H1 (cell line): ENCODE measurements at regions not wholly inside any gene's neighbourhood (a gene's known extent, or its start where the extent isn't known, plus 50 kb on each side); places are given as distances from the start of the nearest gene placed in this dataset.

ENCODE experiments used
- CTCF ChIA-PET: fragments of 300-600 bp; sonication (Branson Sonifier 250); formaldehyde crosslinking; loops from one replicate; lab custom pipeline; 2021; ENCODE audit not compliant: partially characterized antibody; lab: Charles Lee
- POLR2A ChIA-PET: fragments of 300-600 bp; sonication (Branson Sonifier 250); formaldehyde crosslinking; loops from one replicate; lab custom pipeline; 2021; ENCODE audit warnings: inconsistent platforms; ENCODE audit not compliant: partially characterized antibody; lab: Charles Lee
- DNase-seq, 2 experiments: peaks; one replicate each; pipeline versions ENCODE4 v3.0.0 to v3.0.0-alpha.2; 2010 to 2022; ENCODE audit warnings: low spot score in 2 of 2, low read depth in 1 of 2, mixed read lengths in 1 of 2
- FAIRE-seq: peaks from 2 replicates; lab custom pipeline; 2011; peaks lifted over from hg19 to GRCh38; lab: Jason Lieb, UNC
- H2AFZ ChIP-seq: 2 replicates; pipeline ENCODE4 v1.8.1; 2012; ENCODE audit warnings: low read length, inconsistent platforms
- H2AK5ac ChIP-seq: 2 replicates; pipeline ENCODE4 v1.6.1; 2013; ENCODE audit warnings: low read depth, low read length
- H2BK120ac ChIP-seq: replicated peaks from 2 replicates; pipeline ENCODE3; 2013; ENCODE audit warnings: low read depth, low read length, inconsistent platforms
- H2BK12ac ChIP-seq: 2 replicates; pipeline ENCODE4 v1.6.1; 2013; ENCODE audit warnings: low read depth, low read length
- H2BK15ac ChIP-seq: 2 replicates; pipeline ENCODE4 v1.6.1; 2013; ENCODE audit warnings: low read length
- H2BK20ac ChIP-seq: 2 replicates; pipeline ENCODE4 v1.6.1; 2013; ENCODE audit warnings: low read length
- H2BK5ac ChIP-seq: 2 replicates; pipeline ENCODE4 v1.6.1; 2013; ENCODE audit warnings: low read depth, low read length
- H3K14ac ChIP-seq: 2 replicates; pipeline ENCODE4 v1.6.1; 2013; ENCODE audit warnings: inconsistent platforms; ENCODE audit not compliant: insufficient read length
- H3K18ac ChIP-seq: 2 replicates; pipeline ENCODE4 v1.6.1; 2013; ENCODE audit warnings: low read length; ENCODE audit errors: extremely low read depth
- H3K23ac ChIP-seq: 2 replicates; pipeline ENCODE4 v1.6.1; 2013; ENCODE audit warnings: inconsistent platforms; ENCODE audit not compliant: insufficient read length
- H3K23me2 ChIP-seq: 2 replicates; pipeline ENCODE4 v1.6.1; 2013; ENCODE audit warnings: low read depth, low read length
- H3K27ac ChIP-seq: 2 replicates; pipeline ENCODE4 v1.6.1; 2011; ENCODE audit warnings: low read depth, low read length, inconsistent platforms
- H3K27me3 ChIP-seq, 4 experiments: replicated peaks in 1 of 4; 1 replicate in 1 of 4; 2 replicates in 3 of 4; pipeline versions ENCODE4 v1.6.1 to v1.8.1; 2011 to 2013; ENCODE audit warnings: low read length in 3 of 4, mild to moderate bottlenecking in 3 of 4, inconsistent platforms in 2 of 4, mixed read lengths in 2 of 4, moderate library complexity in 1 of 4; ENCODE audit not compliant: control insufficient read depth in 3 of 4, insufficient read depth in 3 of 4; ENCODE audit errors: extremely low read depth in 1 of 4
- H3K36me3 ChIP-seq, 4 experiments: 2 replicates each; pipeline versions ENCODE4 v1.6.1 to v1.8.1; 2011 to 2013; ENCODE audit warnings: mild to moderate bottlenecking in 4 of 4, low read length in 3 of 4, moderate library complexity in 2 of 4, control low read depth in 1 of 4, inconsistent platforms in 1 of 4; ENCODE audit not compliant: insufficient read depth in 4 of 4, control insufficient read depth in 2 of 4
- H3K4ac ChIP-seq: replicated peaks from 2 replicates; pipeline ENCODE3; 2013; ENCODE audit warnings: low read length, low read depth, mixed read lengths, inconsistent platforms; ENCODE audit not compliant: insufficient read length
- H3K4me1 ChIP-seq, 4 experiments: replicated peaks in 1 of 4; 1 replicate in 1 of 4; 2 replicates in 3 of 4; pipeline versions ENCODE4 v1.6.1 to v1.8.1; 2011 to 2013; ENCODE audit warnings: low read length in 3 of 4, inconsistent platforms in 2 of 4, mixed read lengths in 1 of 4; ENCODE audit not compliant: insufficient read depth in 4 of 4, control insufficient read depth in 3 of 4
- H3K4me2 ChIP-seq, 2 experiments: 2 replicates each; pipeline versions ENCODE4 v1.6.1 to v1.8.1; 2011 to 2013; ENCODE audit warnings: low read depth in 2 of 2, low read length in 2 of 2, control low read depth in 1 of 2, inconsistent platforms in 1 of 2, mild to moderate bottlenecking in 1 of 2; ENCODE audit not compliant: insufficient read depth in 1 of 2
- H3K4me3 ChIP-seq, 4 experiments: fragments of 200-600, 300-600 bp in 1 of 4; sonication (generic), shearing (Covaris generic), sonication (Bioruptor Twin) in 1 of 4; 2 replicates each; pipeline versions ENCODE4 v1.5.1 to v1.8.1; 2011 to 2016; ENCODE audit warnings: low read length in 4 of 4, low read depth in 3 of 4, control low read depth in 2 of 4, inconsistent platforms in 2 of 4, mild to moderate bottlenecking in 2 of 4, mixed read lengths in 1 of 4, moderate library complexity in 1 of 4; ENCODE audit not compliant: insufficient read depth in 2 of 4; ENCODE audit errors: extremely low read depth in 1 of 4
- H3K56ac ChIP-seq: replicated peaks from 2 replicates; pipeline ENCODE3; 2013; ENCODE audit warnings: low read depth, mild to moderate bottlenecking, mixed read lengths, low read length, inconsistent platforms; ENCODE audit not compliant: insufficient read length
- H3K79me1 ChIP-seq: 2 replicates; pipeline ENCODE4 v1.6.1; 2013; ENCODE audit warnings: low read depth, low read length, control low read depth
- H3K79me2 ChIP-seq, 2 experiments: 2 replicates each; pipeline versions ENCODE4 v1.6.1 to v1.8.1; 2012 to 2013; ENCODE audit warnings: low read length in 2 of 2, mild to moderate bottlenecking in 2 of 2, inconsistent platforms in 1 of 2; ENCODE audit not compliant: insufficient read depth in 2 of 2, control insufficient read depth in 1 of 2
- H3K9ac ChIP-seq, 4 experiments: replicated peaks in 1 of 4; 1 replicate in 1 of 4; 2 replicates in 3 of 4; pipeline versions ENCODE4 v1.6.1 to v1.8.1; 2011 to 2013; ENCODE audit warnings: low read depth in 3 of 4, low read length in 3 of 4, control low read depth in 2 of 4, mild to moderate bottlenecking in 2 of 4, moderate library complexity in 2 of 4, inconsistent platforms in 1 of 4; ENCODE audit errors: extremely low read depth in 1 of 4
- H3K9me3 ChIP-seq, 2 experiments: 2 replicates each; pipeline versions ENCODE4 v1.6.1 to v1.8.1; 2012 to 2013; ENCODE audit warnings: mild to moderate bottlenecking in 2 of 2, moderate library complexity in 2 of 2, control low read depth in 1 of 2, inconsistent platforms in 1 of 2, low read depth in 1 of 2, low read length in 1 of 2, mixed read lengths in 1 of 2; ENCODE audit not compliant: insufficient read depth in 2 of 2
- H4K20me1 ChIP-seq, 2 experiments: replicated peaks in 1 of 2; 2 replicates each; pipeline versions ENCODE3 to v1.8.1; 2011 to 2013; ENCODE audit warnings: inconsistent platforms in 2 of 2, low read length in 2 of 2, mild to moderate bottlenecking in 1 of 2; ENCODE audit not compliant: insufficient read depth in 2 of 2, control insufficient read depth in 1 of 2
- H4K5ac ChIP-seq: 2 replicates; pipeline ENCODE4 v1.6.1; 2013; ENCODE audit warnings: low read length, low read depth, mixed read lengths, inconsistent platforms; ENCODE audit not compliant: insufficient read length
- H4K8ac ChIP-seq: 2 replicates; pipeline ENCODE4 v1.8.0; 2013; ENCODE audit warnings: mild to moderate bottlenecking, moderate library complexity, low read length, inconsistent platforms; ENCODE audit not compliant: insufficient read depth; ENCODE audit errors: extremely low read depth
- H4K91ac ChIP-seq: replicated peaks from 2 replicates; pipeline ENCODE3; 2013; ENCODE audit warnings: low read length, mixed read lengths, inconsistent platforms; ENCODE audit not compliant: insufficient read length
- CBX8 ChIP-seq: fragments of 300-800, 300-1000 bp; sonication (generic); IDR thresholded peaks from 2 replicates; pipeline ENCODE4 v1.7.1; 2016; ENCODE audit warnings: low read depth, low read length, borderline replicate concordance
- GTF2F1 ChIP-seq: IDR thresholded peaks from 2 replicates; pipeline ENCODE4 v1.6.1; 2012; ENCODE audit warnings: low read depth, low read length, improper control_type of control experiment, borderline replicate concordance
- NANOG ChIP-seq: IDR thresholded peaks from 2 replicates; pipeline ENCODE4 v1.6.1; 2011; ENCODE audit warnings: low read length, low read depth, mild to moderate bottlenecking, inconsistent platforms; ENCODE audit not compliant: insufficient read depth, poor library complexity, severe bottlenecking
- RAD21 ChIP-seq, 2 experiments: IDR thresholded peaks in 1 of 2; conservative IDR thresholded peaks in 1 of 2; 2 replicates each; pipeline ENCODE4 v1.6.1; 2011; ENCODE audit warnings: low read depth in 2 of 2, low read length in 2 of 2, improper control_type of control experiment in 1 of 2, inconsistent platforms in 1 of 2, mild to moderate bottlenecking in 1 of 2, moderate library complexity in 1 of 2
- TEAD4 ChIP-seq: IDR thresholded peaks from 2 replicates; pipeline ENCODE4 v1.6.1; 2012; ENCODE audit warnings: low read depth, low read length, inconsistent platforms, mixed read lengths
- ZNF274 ChIP-seq: IDR thresholded peaks from 2 replicates; pipeline ENCODE4 v1.7.0; 2012; ENCODE audit warnings: low read length, borderline replicate concordance; ENCODE audit errors: extremely low read depth
- WGBS, 2 experiments: shearing (Covaris generic) in 1 of 2; methylation state at CpG; one replicate each; pipeline versions ENCODE4 v1.1.6 to v1.1.7; 2013 to 2015; ENCODE audit warnings: low lambda C conversion rate in 2 of 2, mixed read lengths in 2 of 2, inconsistent platforms in 1 of 2, low coverage in 1 of 2, missing lambda C conversion rate in 1 of 2; ENCODE audit not compliant: insufficient replicate concordance in 2 of 2, insufficient coverage in 1 of 2, insufficient read length in 1 of 2; ENCODE audit errors: extremely low coverage in 1 of 2, missing lambda C conversion rate in 1 of 2; 5-methylcytosine and 5-hydroxymethylcytosine counted together

GRCh38 chr9:23477908-23478307, 348.1 kb downstream of the ELAVL2 start:
- H3K9me3 ChIP-seq: no peaks in the 10 kb centered on the region
- no peak overlapping the region for H3K18ac ChIP-seq
- no peak overlapping the region for H4K91ac ChIP-seq
- H4K8ac ChIP-seq: no peak overlapping the region
- no peak overlapping the region for H3K4me3 ChIP-seq
- H3K56ac ChIP-seq: no peak overlapping the region
- FAIRE-seq: no peak
- H3K27ac ChIP-seq: no peak overlapping the region
- no peak overlapping the region for H4K5ac ChIP-seq
- H3K27me3 ChIP-seq: no peaks in the 10 kb centered on the region
- POLR2A ChIA-PET: no interaction called here
- 85% methylated on average over 2 of the region's 2 CpGs; no CpG with 5 or more reads in 1 of the 2 experiments for WGBS, 2 experiments
- H2BK20ac ChIP-seq: no peak overlapping the region
- H4K20me1 ChIP-seq: no peaks in the 10 kb centered on the region
- no peak overlapping the region for H2BK12ac ChIP-seq
- H2BK120ac ChIP-seq: no peak overlapping the region
- H3K79me2 ChIP-seq: no peaks in the 10 kb centered on the region
- no peaks in the 10 kb centered on the region for H3K79me1 ChIP-seq
- H2BK5ac ChIP-seq: no peak overlapping the region
- no peaks in the 10 kb centered on the region for H3K4me1 ChIP-seq
- no peak for TF ChIP-seq TEAD4
- no peak for TF ChIP-seq NANOG
- TF ChIP-seq RAD21 (IDR thresholded peaks at IDR 0.05 in 1 of 2, conservative IDR thresholded peaks at IDR 0.05 in 1 of 2; ENCODE audit: low read depth in 2 of 2, low read length in 2 of 2): no peak
- no peak for TF ChIP-seq CBX8
- no peak for TF ChIP-seq ZNF274
- no peak for TF ChIP-seq GTF2F1
- TF ChIP-seq, all 59 proteins: peak for 0
- Histone ChIP-seq H3K4ac (no peak overlapping the region), H2BK15ac (no peak overlapping the region), H3K36me3 (no peaks in the 10 kb centered on the region), H3K4me2 (no peak overlapping the region), H2AK5ac (no peak overlapping the region), H3K9ac (no peak overlapping the region), H2AFZ (no peak overlapping the region), H3K23me2 (no peaks in the 10 kb centered on the region), H3K14ac (no peak overlapping the region), H3K23ac (no peak overlapping the region)
- CTCF ChIA-PET: interaction anchor here (0.6 to 1.7 kb wide), 2 partner anchors 15 to 314 kb away, joined by 4 read pairs; no protein-coding TSS in a partner anchor
- DNase-seq: no peak
